CD4-positive, alpha-beta memory T cell (primary cell): ENCODE measurements at regions not wholly inside any gene's neighbourhood (a gene's known extent, or its start where the extent isn't known, plus 50 kb on each side); places are given as distances from the start of the nearest gene placed in this dataset.
"Not testable (repeated sequence)": the region's sequence is repeated elsewhere in the genome, so short reads cannot be mapped to it uniquely, and the experiment has no call there.

Experiments used
- CTCF ChIA-PET: fragments of 350-600 bp; sonication (Branson Sonifier 250); formaldehyde crosslinking; loops from one replicate; lab custom pipeline; 2021; ENCODE audit warnings: inconsistent platforms; ENCODE audit not compliant: partially characterized antibody; lab: Charles Lee
- POLR2A ChIA-PET: fragments of 350-600 bp; sonication (Branson Sonifier 250); formaldehyde crosslinking; loops from one replicate; lab custom pipeline; 2021; ENCODE audit not compliant: partially characterized antibody; lab: Charles Lee
- DNase-seq, 5 donors: peaks; one replicate each; pipeline versions ENCODE4 v3.0.0 to v3.0.0-alpha.2; 2020 to 2022; ENCODE audit warnings: mixed read lengths in 1 of 5
- H3K27ac ChIP-seq: one replicate; pipeline ENCODE4 v1.7.0; 2013; ENCODE audit warnings: low read depth, low read length
- H3K27me3 ChIP-seq: 2 replicates; pipeline ENCODE4 v1.7.0; 2013; ENCODE audit warnings: mild to moderate bottlenecking, low read length, moderate library complexity; ENCODE audit not compliant: insufficient read depth
- H3K36me3 ChIP-seq: 2 replicates; pipeline ENCODE4 v1.7.0; 2013; ENCODE audit warnings: mild to moderate bottlenecking, low read length, moderate library complexity; ENCODE audit not compliant: insufficient read depth
- H3K4me1 ChIP-seq: 2 replicates; pipeline ENCODE4 v1.7.0; 2013; ENCODE audit warnings: mild to moderate bottlenecking, low read length, moderate library complexity; ENCODE audit not compliant: insufficient read depth
- H3K4me3 ChIP-seq, 2 donors: one replicate each; pipeline ENCODE4 v1.7.0; 2013; ENCODE audit warnings: low read length in 2 of 2, mild to moderate bottlenecking in 1 of 2
- H3K9me3 ChIP-seq, 2 donors: one replicate each; pipeline ENCODE4 v1.7.0; 2013; ENCODE audit warnings: low read length in 2 of 2, control low read depth in 1 of 2; ENCODE audit not compliant: control insufficient read depth in 1 of 2
- H3K27ac Mint-ChIP-seq, 7 donors: one replicate each; pipeline ENCODE4 v1.8.0; 2020 to 2021; ENCODE audit warnings: mixed read lengths in 7 of 7, mild to moderate bottlenecking in 6 of 7, inconsistent platforms in 3 of 7, moderate library complexity in 3 of 7
- H3K27me3 Mint-ChIP-seq, 2 donors: one replicate each; pipeline ENCODE4 v1.8.0; 2020 to 2021; ENCODE audit warnings: mixed read lengths in 2 of 2
- H3K36me3 Mint-ChIP-seq, 2 donors: one replicate each; pipeline ENCODE4 v1.8.0; 2020 to 2021; ENCODE audit warnings: mixed read lengths in 2 of 2, inconsistent platforms in 1 of 2, mild to moderate bottlenecking in 1 of 2
- H3K4me1 Mint-ChIP-seq, 4 donors: one replicate each; pipeline ENCODE4 v1.8.0; 2020 to 2021; ENCODE audit warnings: mixed read lengths in 4 of 4, mild to moderate bottlenecking in 1 of 4
- H3K4me3 Mint-ChIP-seq, 8 donors: one replicate each; pipeline ENCODE4 v1.8.0; 2020 to 2021; ENCODE audit warnings: mixed read lengths in 8 of 8, mild to moderate bottlenecking in 7 of 8, moderate library complexity in 6 of 8, inconsistent platforms in 3 of 8
- H3K9me3 Mint-ChIP-seq, 8 donors: one replicate each; pipeline ENCODE4 v1.8.0; 2020 to 2021; ENCODE audit warnings: mixed read lengths in 8 of 8, mild to moderate bottlenecking in 5 of 8, inconsistent platforms in 3 of 8, moderate library complexity in 1 of 8
- intact Hi-C: fragments of 100-400 bp; cut with micrococcal nuclease; formaldehyde crosslinking; loops from one replicate; pipeline ENCODE4 v1.15.1; 2023

DNA sequence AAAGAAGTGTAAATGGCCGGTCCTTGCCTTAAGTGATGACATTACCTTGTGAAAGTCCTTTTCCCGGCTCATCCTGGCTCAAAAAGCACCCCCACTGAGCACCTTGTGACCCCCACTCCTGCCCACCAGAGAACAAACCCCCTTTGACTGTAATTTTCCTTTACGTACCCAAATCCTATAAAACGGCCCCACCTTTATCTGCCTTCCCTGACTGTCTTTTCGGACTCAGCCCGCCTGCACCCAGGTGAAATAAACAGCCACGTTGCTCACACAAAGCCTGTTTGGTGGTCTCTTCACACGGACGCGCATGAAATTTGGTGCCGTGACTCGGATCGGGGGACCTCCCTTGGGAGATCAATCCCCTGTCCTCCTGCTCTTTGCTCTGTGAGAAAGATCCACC lies 112.4 kb downstream of the NPY start:
- H3K36me3 Mint-ChIP-seq, H3K27me3 ChIP-seq, POLR2A ChIA-PET, H3K9me3 Mint-ChIP-seq, intact Hi-C loops, H3K9me3 ChIP-seq, H3K4me3 ChIP-seq, H3K4me1 ChIP-seq, CTCF ChIA-PET, DNase-seq, H3K27me3 Mint-ChIP-seq, H3K27ac ChIP-seq, H3K36me3 ChIP-seq, H3K4me1 Mint-ChIP-seq, H3K4me3 Mint-ChIP-seq: not testable (repeated sequence)
- peak overlapping the region in 1 of 7 donors; percentile 49 for H3K27ac Mint-ChIP-seq

DNA sequence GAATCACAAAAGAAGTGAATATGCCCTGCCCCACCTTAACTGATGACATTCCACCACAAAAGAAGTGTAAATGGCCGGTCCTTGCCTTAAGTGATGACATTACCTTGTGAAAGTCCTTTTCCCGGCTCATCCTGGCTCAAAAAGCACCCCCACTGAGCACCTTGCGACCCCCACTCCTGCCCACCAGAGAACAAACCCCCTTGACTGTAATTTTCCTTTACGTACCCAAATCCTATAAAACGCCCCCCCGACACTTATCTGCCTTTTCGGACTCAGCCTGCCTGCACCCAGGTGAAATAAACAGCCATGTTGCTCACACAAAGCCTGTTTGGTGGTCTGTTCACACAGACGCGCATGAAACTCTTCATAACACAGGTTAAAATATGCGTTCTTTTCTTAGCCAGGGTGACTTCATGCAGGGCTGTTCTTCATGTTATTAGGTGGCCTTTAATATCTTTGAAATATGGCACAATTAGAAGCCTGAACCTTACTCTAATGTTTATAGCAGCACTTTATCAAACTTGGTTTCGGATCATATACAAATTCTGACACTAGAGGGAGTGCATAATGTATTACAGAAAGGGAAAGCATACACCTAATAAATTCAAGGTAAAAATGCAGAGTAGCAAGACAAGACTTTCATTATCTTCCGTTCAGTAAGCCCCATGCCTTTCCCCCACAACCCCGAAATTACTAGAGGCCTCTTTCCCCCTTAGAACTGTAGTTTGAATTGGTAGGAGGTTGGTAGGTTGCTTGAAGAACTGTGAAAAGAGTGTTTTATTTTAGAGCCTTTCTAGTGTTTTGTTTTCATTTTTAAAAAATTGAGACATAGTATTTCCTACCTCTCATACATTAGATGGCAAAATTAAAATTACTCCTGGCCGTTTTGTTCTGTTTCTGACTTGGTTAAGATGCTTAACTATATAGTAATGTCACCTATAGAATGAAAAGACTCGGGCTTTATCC lies 117.9 kb downstream of the NPY start:
- peaks cover 0 to 6% of the 10 kb centered on the region in 2 donors for H3K27me3 Mint-ChIP-seq

GRCh38 chr7:24402655-24403054 lies 118.7 kb downstream of the NPY start:
- Histone ChIP-seq H3K9me3 (no peaks in the 10 kb centered on the region), H3K4me3 (no peak overlapping the region), H3K27me3 (no peaks in the 10 kb centered on the region), H3K27ac (no peak overlapping the region), H3K4me1 (peaks cover 9% of the 10 kb centered on the region), H3K36me3 (no peaks in the 10 kb centered on the region)
- Mint-ChIP-seq H3K27me3 (peaks cover 0 to 6% of the 10 kb centered on the region in 2 donors), H3K4me1 (peaks cover 7 to 11% (median 8%) of the 10 kb centered on the region in 4 donors), H3K27ac (no peak overlapping the region), H3K4me3 (no peak overlapping the region), H3K36me3 (no peaks in the 10 kb centered on the region), H3K9me3 (no peaks in the 10 kb centered on the region)
- DNase-seq = no peak
- POLR2A ChIA-PET = no interaction called here
- CTCF ChIA-PET = no interaction called here
- intact Hi-C loops = loop anchor here (1.0 to 5.0 kb wide), 3 partner anchors 186 to 695 kb away; no protein-coding TSS in a partner anchor

More for the DNA sequence above, 117.9 kb downstream of the NPY start:
- Mint-ChIP-seq H3K27ac (no peak overlapping the region), H3K4me1 (peaks cover 7 to 11% (median 8%) of the 10 kb centered on the region in 4 donors), H3K4me3 (peak overlapping the region in 1 of 8 donors; percentile 26), H3K9me3 (no peaks in the 10 kb centered on the region), H3K36me3 (no peaks in the 10 kb centered on the region)
- H3K4me3 ChIP-seq = no peak overlapping the region
- no peaks in the 10 kb centered on the region for H3K9me3 ChIP-seq
- POLR2A ChIA-PET = no interaction called here
- intact Hi-C loops = loop anchor here (1.0 to 5.0 kb wide), 3 partner anchors 186 to 695 kb away; no protein-coding TSS in a partner anchor
- CTCF ChIA-PET = no interaction called here
- DNase-seq = peak in 4 of 5 donors; percentile 8 to 17 (median 12)
- H3K36me3 ChIP-seq = no peaks in the 10 kb centered on the region
- peaks cover 9% of the 10 kb centered on the region for H3K4me1 ChIP-seq
- H3K27ac ChIP-seq = no peak overlapping the region
- H3K27me3 ChIP-seq = no peaks in the 10 kb centered on the region

DNA sequence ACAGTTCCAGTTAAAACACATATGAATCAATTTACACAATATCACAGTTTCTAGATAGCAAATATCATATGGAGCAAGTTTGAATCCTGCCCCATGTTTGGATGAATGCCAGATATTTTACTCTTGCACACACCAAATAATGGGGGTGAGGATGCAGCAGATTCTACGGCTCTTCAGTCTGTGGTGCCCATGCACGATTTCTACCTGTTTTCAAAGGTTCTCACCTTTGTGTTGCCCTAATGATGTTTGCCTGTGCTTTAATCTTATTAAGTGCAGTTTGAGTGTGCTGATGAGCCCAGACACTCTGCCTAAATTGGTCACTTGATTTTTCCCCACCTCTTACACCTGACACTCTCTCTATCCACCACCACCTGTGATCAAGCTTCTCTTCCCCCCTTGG lies 119.6 kb downstream of the NPY start:
- Histone ChIP-seq H3K36me3 (no peaks in the 10 kb centered on the region), H3K4me3 (no peak overlapping the region), H3K4me1 (peaks cover 9% of the 10 kb centered on the region), H3K27me3 (no peaks in the 10 kb centered on the region), H3K9me3 (no peaks in the 10 kb centered on the region), H3K27ac (no peak overlapping the region)
- DNase-seq = no peak
- CTCF ChIA-PET = no interaction called here
- Mint-ChIP-seq H3K4me3 (no peak overlapping the region), H3K27ac (no peak overlapping the region), H3K9me3 (no peaks in the 10 kb centered on the region), H3K4me1 (peaks cover 7 to 11% (median 8%) of the 10 kb centered on the region in 4 donors), H3K36me3 (no peaks in the 10 kb centered on the region), H3K27me3 (peaks cover 0 to 6% of the 10 kb centered on the region in 2 donors)
- intact Hi-C loops = loop anchor here (5.0 kb wide), 1 partner anchor 694 kb away; no protein-coding TSS in a partner anchor
- POLR2A ChIA-PET = no interaction called here

- Histone ChIP-seq H3K36me3 (no peaks in the 10 kb centered on the region), H3K4me3 (no peak overlapping the region), H3K4me1 (peaks cover 9% of the 10 kb centered on the region), H3K9me3 (no peaks in the 10 kb centered on the region), H3K27me3 (no peaks in the 10 kb centered on the region), H3K27ac (no peak overlapping the region)
- H3K27ac Mint-ChIP-seq = no peak overlapping the region
- H3K9me3 Mint-ChIP-seq = no peaks in the 10 kb centered on the region
- H3K4me1 Mint-ChIP-seq = peaks cover 7 to 11% (median 8%) of the 10 kb centered on the region in 4 donors
- H3K36me3 Mint-ChIP-seq = no peaks in the 10 kb centered on the region
- CTCF ChIA-PET = no interaction called here
- no peak overlapping the region for H3K4me3 Mint-ChIP-seq
- DNase-seq = no peak
- intact Hi-C loops = loop anchor here (5.0 kb wide), 1 partner anchor 693 kb away; no protein-coding TSS in a partner anchor
- H3K27me3 Mint-ChIP-seq = peaks cover 0 to 6% of the 10 kb centered on the region in 2 donors
- POLR2A ChIA-PET = no interaction called here
These were observed 120.3 kb downstream of the NPY start for GRCh38 chr7:24404315-24404714.

DNA sequence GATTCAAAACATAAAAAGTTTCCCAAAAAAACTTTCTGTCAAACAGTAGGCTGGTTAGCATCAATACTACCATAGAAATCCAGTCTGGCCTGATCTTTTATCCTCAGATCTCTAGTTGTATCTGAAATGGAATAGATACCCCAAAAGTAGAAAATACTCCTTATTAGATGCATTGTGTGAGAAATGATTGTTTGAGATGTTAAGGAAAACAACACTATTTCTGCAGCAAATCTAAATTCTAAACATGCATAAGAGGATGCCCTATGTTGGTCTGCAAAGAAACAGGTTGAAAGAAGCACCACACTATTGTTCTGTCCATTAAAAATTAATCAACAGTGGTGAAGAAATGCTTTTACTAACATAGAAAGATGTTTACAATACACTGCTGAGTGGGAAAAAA lies 121.0 kb downstream of the NPY start:
- H3K36me3 ChIP-seq = no peaks in the 10 kb centered on the region
- Mint-ChIP-seq H3K36me3 (no peaks in the 10 kb centered on the region), H3K27ac (no peak overlapping the region), H3K9me3 (no peaks in the 10 kb centered on the region), H3K27me3 (peaks cover 0 to 4% of the 10 kb centered on the region in 2 donors), H3K4me1 (peaks cover 7 to 11% (median 8%) of the 10 kb centered on the region in 4 donors), H3K4me3 (no peak overlapping the region)
- ChIA-PET CTCF (no interaction called here), POLR2A (no interaction called here)
- intact Hi-C loops = no loop called here
- no peaks in the 10 kb centered on the region for H3K27me3 ChIP-seq
- no peak overlapping the region for H3K4me3 ChIP-seq
- H3K4me1 ChIP-seq = peaks cover 9% of the 10 kb centered on the region
- no peak overlapping the region for H3K27ac ChIP-seq
- no peaks in the 10 kb centered on the region for H3K9me3 ChIP-seq
- DNase-seq = no peak

- Mint-ChIP-seq H3K4me1 (peaks cover 7 to 11% (median 8%) of the 10 kb centered on the region in 4 donors), H3K27ac (peak overlapping the region in 1 of 7 donors; percentile 59), H3K27me3 (peaks cover 0 to 6% of the 10 kb centered on the region in 2 donors), H3K4me3 (no peak overlapping the region), H3K9me3 (no peaks in the 10 kb centered on the region), H3K36me3 (no peaks in the 10 kb centered on the region)
- Histone ChIP-seq H3K27me3 (no peaks in the 10 kb centered on the region), H3K4me3 (no peak overlapping the region), H3K27ac (no peak overlapping the region), H3K36me3 (no peaks in the 10 kb centered on the region), H3K4me1 (peaks cover 9% of the 10 kb centered on the region), H3K9me3 (no peaks in the 10 kb centered on the region)
- ChIA-PET POLR2A (no interaction called here), CTCF (interaction anchor here (1.0 kb wide), 1 partner anchor 11 kb away, joined by 3 read pairs; no protein-coding TSS in a partner anchor)
- intact Hi-C loops = no loop called here
- peak in 2 of 5 donors; percentile 1 to 5 for DNase-seq
These were observed 122.2 kb downstream of the NPY start for GRCh38 chr7:24406053-24406788.
